ENCODE measurements at regions not wholly inside any gene's neighbourhood (a gene's known extent, or its start where the extent isn't known, plus 50 kb on each side); places are given as distances from the start of the nearest gene placed in this dataset.

GRCh38 chr15:96914081-96914480, 583.6 kb downstream of the NR2F2 start:
- FAIRE-seq, result no peak
- Histone ChIP-seq H2AFZ (ENCODE audit: low read length) (no peak overlapping the region), H4K20me1 (ENCODE audit: insufficient read depth, low read length) (no peaks in the 10 kb centered on the region), H3K79me2 (ENCODE audit: insufficient read depth, low read length) (no peaks in the 10 kb centered on the region), H3K4me1 (ENCODE audit: insufficient read depth, low read length) (no peaks in the 10 kb centered on the region), H3K27me3 (ENCODE audit: control insufficient read depth in 1 of 2, insufficient read depth in 2 of 2, low read length in 2 of 2) (no peaks in the 10 kb centered on the region), H3K4me3 (replicated peaks in 1 of 3; ENCODE audit: insufficient read depth in 1 of 3, low read depth in 2 of 3, low read length in 3 of 3) (no peak overlapping the region), H3K36me3 (replicated peaks in 1 of 2; ENCODE audit: control insufficient read depth in 1 of 2, insufficient read depth in 2 of 2, low read length in 2 of 2) (no peaks in the 10 kb centered on the region), H3K9ac (ENCODE audit: insufficient read depth, low read depth, low read length) (no peak overlapping the region), H3K9me3 (ENCODE audit: low read length) (peaks cover 75% of the 10 kb centered on the region), H3K4me2 (ENCODE audit: low read depth, low read length) (no peak overlapping the region), H3K27ac (ENCODE audit: extremely low read length, insufficient read depth, low read length) (no peak overlapping the region)
- DNase-seq (ENCODE audit: low spot score), result no peak
- 13% methylated on average over 4 of the region's 4 CpGs for WGBS (ENCODE audit: low lambda C conversion rate)
- BruUV-seq (replicated peaks), result no TSS peak
- ChIA-PET POLR2A (no interaction called here), CTCF (ENCODE audit: low intra/inter-chr PET ratio, low total read pairs) (no interaction called here)
- in situ Hi-C loops (cut with HindIII; ENCODE audit: extremely low pct_ligation_motif_present, low pct_unique_long_range_greater_than_20kb), result no loop called here
- ATAC-seq, result no peak
- intact Hi-C loops (cut with micrococcal nuclease; ENCODE audit: unreplicated experiment), result no loop called here
- TF ChIP-seq LRRFIP1 (CRISPR knock-in tag; conservative IDR thresholded peaks at IDR 0.05), result no peak
- no peak for TF ChIP-seq ZNF773 (CRISPR knock-in tag; IDR thresholded peaks at IDR 0.05; ENCODE audit: borderline replicate concordance)
- no peak for TF ChIP-seq NFKBIZ (CRISPR knock-in tag; IDR thresholded peaks at IDR 0.05)
- no peak for TF ChIP-seq ZBTB2 (CRISPR knock-in tag; IDR thresholded peaks at IDR 0.05; ENCODE audit: low read depth)
- TF ChIP-seq, protein P1, sequence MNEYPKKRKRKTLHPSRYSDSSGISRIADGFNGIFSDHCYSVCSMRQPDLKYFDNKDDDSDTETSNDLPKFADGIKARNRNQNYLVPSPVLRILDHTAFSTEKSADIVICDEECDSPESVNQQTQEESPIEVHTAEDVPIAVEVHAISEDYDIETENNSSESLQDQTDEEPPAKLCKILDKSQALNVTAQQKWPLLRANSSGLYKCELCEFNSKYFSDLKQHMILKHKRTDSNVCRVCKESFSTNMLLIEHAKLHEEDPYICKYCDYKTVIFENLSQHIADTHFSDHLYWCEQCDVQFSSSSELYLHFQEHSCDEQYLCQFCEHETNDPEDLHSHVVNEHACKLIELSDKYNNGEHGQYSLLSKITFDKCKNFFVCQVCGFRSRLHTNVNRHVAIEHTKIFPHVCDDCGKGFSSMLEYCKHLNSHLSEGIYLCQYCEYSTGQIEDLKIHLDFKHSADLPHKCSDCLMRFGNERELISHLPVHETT (CRISPR knock-in tag; conservative IDR thresholded peaks at IDR 0.05), result no peak
- TF ChIP-seq, protein P2, sequence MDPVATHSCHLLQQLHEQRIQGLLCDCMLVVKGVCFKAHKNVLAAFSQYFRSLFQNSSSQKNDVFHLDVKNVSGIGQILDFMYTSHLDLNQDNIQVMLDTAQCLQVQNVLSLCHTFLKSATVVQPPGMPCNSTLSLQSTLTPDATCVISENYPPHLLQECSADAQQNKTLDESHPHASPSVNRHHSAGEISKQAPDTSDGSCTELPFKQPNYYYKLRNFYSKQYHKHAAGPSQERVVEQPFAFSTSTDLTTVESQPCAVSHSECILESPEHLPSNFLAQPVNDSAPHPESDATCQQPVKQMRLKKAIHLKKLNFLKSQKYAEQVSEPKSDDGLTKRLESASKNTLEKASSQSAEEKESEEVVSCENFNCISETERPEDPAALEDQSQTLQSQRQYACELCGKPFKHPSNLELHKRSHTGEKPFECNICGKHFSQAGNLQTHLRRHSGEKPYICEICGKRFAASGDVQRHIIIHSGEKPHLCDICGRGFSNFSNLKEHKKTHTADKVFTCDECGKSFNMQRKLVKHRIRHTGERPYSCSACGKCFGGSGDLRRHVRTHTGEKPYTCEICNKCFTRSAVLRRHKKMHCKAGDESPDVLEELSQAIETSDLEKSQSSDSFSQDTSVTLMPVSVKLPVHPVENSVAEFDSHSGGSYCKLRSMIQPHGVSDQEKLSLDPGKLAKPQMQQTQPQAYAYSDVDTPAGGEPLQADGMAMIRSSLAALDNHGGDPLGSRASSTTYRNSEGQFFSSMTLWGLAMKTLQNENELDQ (CRISPR knock-in tag; IDR thresholded peaks at IDR 0.05; ENCODE audit: borderline replicate concordance), result no peak

Data from HepG2 (cell line).